Liver (tissue), 3 donors: ENCODE measurements at regions not wholly inside any gene's neighbourhood (a gene's known extent, or its start where the extent isn't known, plus 50 kb on each side); places are given as distances from the start of the nearest gene placed in this dataset.

Source experiments
- ATF3 ChIP-seq: IDR thresholded peaks from 2 replicates; pipeline ENCODE4 v1.6.1; 2016; ENCODE audit warnings: antibody characterized with exemption
- CTCF ChIP-seq: fragments of 150-350 bp; IDR thresholded peaks from 2 replicates; pipeline ENCODE4 v1.5.1; 2017; ENCODE audit warnings: improper control_type of control experiment, low read depth, low read length; ENCODE audit not compliant: missing input control
- JUND ChIP-seq, 2 donors: IDR thresholded peaks; 2 replicates each; pipeline ENCODE4 v1.6.1; 2016; ENCODE audit warnings: antibody characterized with exemption in 2 of 2
- NR2F2 ChIP-seq: IDR thresholded peaks from 2 replicates; pipeline ENCODE4 v1.6.1; 2016; ENCODE audit warnings: antibody characterized with exemption
- RAD21 ChIP-seq, 2 donors: IDR thresholded peaks; 2 replicates each; pipeline ENCODE4 v1.6.1; 2016; ENCODE audit warnings: antibody characterized with exemption in 2 of 2, mild to moderate bottlenecking in 2 of 2
- REST ChIP-seq: IDR thresholded peaks from 2 replicates; pipeline ENCODE4 v1.6.1; 2016; ENCODE audit warnings: antibody characterized with exemption, mild to moderate bottlenecking
- RXRA ChIP-seq, 2 donors: IDR thresholded peaks; 2 replicates each; pipeline ENCODE4 v1.6.1; 2017 to 2018; ENCODE audit warnings: antibody characterized with exemption in 2 of 2, mild to moderate bottlenecking in 1 of 2
- SP1 ChIP-seq: IDR thresholded peaks from 2 replicates; pipeline ENCODE4 v1.6.1; 2018; ENCODE audit warnings: antibody characterized with exemption, mild to moderate bottlenecking
- YY1 ChIP-seq: IDR thresholded peaks from 2 replicates; pipeline ENCODE4 v1.6.1; 2016; ENCODE audit warnings: antibody characterized with exemption, mild to moderate bottlenecking
- donor health status: healthy.
- donor health status: healthy.

GRCh38 chr6:44572346-44572745 is 184.8 kb downstream of the CDC5L start:
- TF ChIP-seq CTCF (no peak), YY1 (no peak), JUND (IDR thresholded peaks at IDR 0.05) (no peak), REST (no peak), RXRA (IDR thresholded peaks at IDR 0.05) (no peak), ATF3 (no peak), RAD21 (IDR thresholded peaks at IDR 0.05) (no peak), SP1 (no peak), NR2F2 (no peak)
